ENCODE measurements at regions not wholly inside any gene's neighbourhood (a gene's known extent, or its start where the extent isn't known, plus 50 kb on each side); places are given as distances from the start of the nearest gene placed in this dataset.
"Not testable (repeated sequence)": the region's sequence is repeated elsewhere in the genome, so short reads cannot be mapped to it uniquely, and the experiment has no call there.

GRCh38 chr10:122780391-122780790, 65.3 kb downstream of the CUZD1 start:
- DNase-seq: peak; percentile 15

- DNase-seq: no peak
Observed at GRCh38 chr10:122779924-122780323, 65.7 kb downstream of the CUZD1 start.

GRCh38 chr10:122777515-122778059, 68.1 kb downstream of the CUZD1 start:
- DNase-seq: no peak

GRCh38 chr10:122774231-122774630, 71.4 kb downstream of the CUZD1 start:
- no peak for DNase-seq

- DNase-seq: not testable (repeated sequence)
Observed at GRCh38 chr10:122771404-122771803, 71.8 kb upstream of the C10orf120 start.

GRCh38 chr10:122768389-122768745, 68.7 kb upstream of the C10orf120 start:
- DNase-seq: no peak

- no peak for DNase-seq
Observed at GRCh38 chr10:122767621-122768388, 68.2 kb upstream of the C10orf120 start.

- DNase-seq: no peak
Observed at GRCh38 chr10:122765412-122765811, 65.8 kb upstream of the C10orf120 start.

- DNase-seq: no peak
Observed at GRCh38 chr10:122756656-122757055, 57.0 kb upstream of the C10orf120 start.

GRCh38 chr10:122754491-122755235, 55.0 kb upstream of the C10orf120 start:
- no peak for DNase-seq

GRCh38 chr10:122749886-122750285, 50.2 kb upstream of the C10orf120 start:
- DNase-seq: no peak

Data from fibroblast of skin of back (primary cell).